Liver (tissue), 8 donors: ENCODE measurements at regions not wholly inside any gene's neighbourhood (a gene's known extent, or its start where the extent isn't known, plus 50 kb on each side); places are given as distances from the start of the nearest gene placed in this dataset.

Experiments
- DNase-seq: peaks from one replicate; pipeline ENCODE4 v3.0.0-alpha.2; 2017; ENCODE audit warnings: low spot score
- H3K27ac ChIP-seq, 2 donors: one replicate each; pipeline ENCODE4 v1.7.0; 2013; ENCODE audit warnings: inconsistent platforms in 2 of 2, low read length in 2 of 2, control low read depth in 1 of 2, low read depth in 1 of 2, mild to moderate bottlenecking in 1 of 2
- H3K27me3 ChIP-seq, 4 donors: one replicate each; pipeline versions ENCODE4 v1.6.1 to v1.7.0; 2013; ENCODE audit warnings: low read length in 3 of 4, inconsistent platforms in 1 of 4, mild to moderate bottlenecking in 1 of 4, moderate library complexity in 1 of 4; ENCODE audit not compliant: control insufficient read depth in 4 of 4, insufficient read depth in 4 of 4
- H3K36me3 ChIP-seq, 4 donors: one replicate each; pipeline versions ENCODE4 v1.6.1 to v1.7.0; 2013; ENCODE audit warnings: low read length in 3 of 4, mild to moderate bottlenecking in 3 of 4, low read depth in 1 of 4, moderate library complexity in 1 of 4; ENCODE audit not compliant: control insufficient read depth in 4 of 4, insufficient read depth in 3 of 4
- H3K4me1 ChIP-seq, 4 donors: one replicate each; pipeline versions ENCODE4 v1.6.1 to v1.7.0; 2013; ENCODE audit warnings: low read length in 3 of 4, mild to moderate bottlenecking in 3 of 4, moderate library complexity in 1 of 4; ENCODE audit not compliant: control insufficient read depth in 4 of 4, insufficient read depth in 4 of 4
- H3K4me3 ChIP-seq, 3 donors: one replicate each; pipeline versions ENCODE4 v1.6.1 to v1.7.0; 2013; ENCODE audit warnings: low read length in 3 of 3, control low read depth in 1 of 3, low read depth in 1 of 3, mild to moderate bottlenecking in 1 of 3
- H3K9ac ChIP-seq, 2 donors: one replicate each; pipeline ENCODE4 v1.7.0; 2013; ENCODE audit warnings: low read length in 2 of 2, mild to moderate bottlenecking in 2 of 2, moderate library complexity in 2 of 2, control low read depth in 1 of 2, low read depth in 1 of 2
- H3K9me3 ChIP-seq, 4 donors: one replicate each; pipeline versions ENCODE4 v1.6.1 to v1.7.0; 2013; ENCODE audit warnings: low read length in 3 of 4; ENCODE audit not compliant: control insufficient read depth in 4 of 4
- CTCF ChIP-seq: fragments of 150-350 bp; IDR thresholded peaks from 2 replicates; pipeline ENCODE4 v1.5.1; 2017; ENCODE audit warnings: improper control_type of control experiment, low read depth, low read length; ENCODE audit not compliant: missing input control
- EGR1 ChIP-seq, 2 donors: IDR thresholded peaks; 2 replicates each; pipeline ENCODE4 v1.6.1; 2016 to 2018; ENCODE audit warnings: antibody characterized with exemption in 2 of 2, low read depth in 2 of 2
- FOXA1 ChIP-seq: IDR thresholded peaks from 2 replicates; pipeline ENCODE4 v1.6.1; 2016; ENCODE audit warnings: antibody characterized with exemption
- FOXA2 ChIP-seq: IDR thresholded peaks from 2 replicates; pipeline ENCODE4 v1.6.1; 2016; ENCODE audit warnings: antibody characterized with exemption
- GABPA ChIP-seq, 2 donors: IDR thresholded peaks in 1 of 2; conservative IDR thresholded peaks in 1 of 2; 2 replicates each; pipeline ENCODE4 v1.6.1; 2016; ENCODE audit warnings: antibody characterized with exemption in 2 of 2, mild to moderate bottlenecking in 1 of 2, moderate library complexity in 1 of 2
- HNF4A ChIP-seq, 2 donors: conservative IDR thresholded peaks; 2 replicates each; pipeline ENCODE4 v1.6.1; 2016; ENCODE audit warnings: antibody characterized with exemption in 2 of 2, mild to moderate bottlenecking in 2 of 2
- HNF4G ChIP-seq: IDR thresholded peaks from 2 replicates; pipeline ENCODE4 v1.6.1; 2016; ENCODE audit warnings: antibody characterized with exemption
- JUND ChIP-seq, 2 donors: IDR thresholded peaks; 2 replicates each; pipeline ENCODE4 v1.6.1; 2016; ENCODE audit warnings: antibody characterized with exemption in 2 of 2
- MAX ChIP-seq: IDR thresholded peaks from 2 replicates; pipeline ENCODE4 v1.6.1; 2016; ENCODE audit warnings: antibody characterized with exemption
- NR2F2 ChIP-seq: IDR thresholded peaks from 2 replicates; pipeline ENCODE4 v1.6.1; 2016; ENCODE audit warnings: antibody characterized with exemption
- RAD21 ChIP-seq, 2 donors: IDR thresholded peaks; 2 replicates each; pipeline ENCODE4 v1.6.1; 2016; ENCODE audit warnings: antibody characterized with exemption in 2 of 2, mild to moderate bottlenecking in 2 of 2
- RXRA ChIP-seq, 2 donors: IDR thresholded peaks; 2 replicates each; pipeline ENCODE4 v1.6.1; 2017 to 2018; ENCODE audit warnings: antibody characterized with exemption in 2 of 2, mild to moderate bottlenecking in 1 of 2
- SP1 ChIP-seq: IDR thresholded peaks from 2 replicates; pipeline ENCODE4 v1.6.1; 2018; ENCODE audit warnings: antibody characterized with exemption, mild to moderate bottlenecking
- TAF1 ChIP-seq: conservative IDR thresholded peaks from 2 replicates; pipeline ENCODE4 v1.6.1; 2016; ENCODE audit warnings: antibody characterized with exemption, mild to moderate bottlenecking
- YY1 ChIP-seq: IDR thresholded peaks from 2 replicates; pipeline ENCODE4 v1.6.1; 2016; ENCODE audit warnings: antibody characterized with exemption, mild to moderate bottlenecking
- ZBTB33 ChIP-seq: IDR thresholded peaks from 2 replicates; pipeline ENCODE4 v1.6.1; 2016; ENCODE audit warnings: antibody characterized with exemption
- WGBS: extraction: QIAGEN DNeasy Blood & Tissue Kit; methylation state at CpG from one replicate; pipeline ENCODE4 v1.1.7; 2013; 5-methylcytosine and 5-hydroxymethylcytosine counted together
- TF ChIP-seq, protein P1 (sequence below): IDR thresholded peaks from 2 replicates; pipeline ENCODE4 v1.6.1; 2016; ENCODE audit warnings: antibody characterized with exemption, mild to moderate bottlenecking
- TF ChIP-seq, protein P2 (sequence below): IDR thresholded peaks from 2 replicates; pipeline ENCODE4 v1.6.1; 2016; ENCODE audit warnings: antibody characterized with exemption
- donor health status: healthy.
- donor health status: healthy.
- donor health status: healthy.
- donor health status: healthy.
- donor health status: healthy.

DNA sequence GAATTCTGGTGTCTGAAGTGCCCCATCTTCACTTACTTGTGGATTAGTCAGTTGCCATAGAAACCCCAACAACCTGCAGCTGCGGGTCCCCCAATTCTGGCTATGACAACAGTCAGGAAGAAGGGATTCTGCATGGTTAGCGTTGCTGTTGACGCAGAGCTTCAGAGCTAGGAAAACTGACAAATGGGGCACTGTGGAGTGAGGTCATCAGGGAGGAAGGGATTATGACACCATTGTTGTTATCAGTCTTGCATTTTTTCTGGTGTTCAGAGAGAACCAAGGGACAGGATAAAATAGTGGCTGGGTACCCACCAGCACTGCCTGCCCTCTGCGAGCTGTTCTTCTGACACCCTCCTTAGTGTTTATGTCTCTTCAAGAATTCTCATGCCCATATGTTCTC, 367.7 kb upstream of the ARRDC4 start:
- H3K9ac ChIP-seq: no peak overlapping the region
- no peak for DNase-seq
- H3K27me3 ChIP-seq: no peaks in the 10 kb centered on the region
- no peak overlapping the region for H3K4me3 ChIP-seq
- TF ChIP-seq GABPA (IDR thresholded peaks at IDR 0.05 in 1 of 2, conservative IDR thresholded peaks at IDR 0.05 in 1 of 2): no peak
- TF ChIP-seq MAX: no peak
- TF ChIP-seq, protein P1, sequence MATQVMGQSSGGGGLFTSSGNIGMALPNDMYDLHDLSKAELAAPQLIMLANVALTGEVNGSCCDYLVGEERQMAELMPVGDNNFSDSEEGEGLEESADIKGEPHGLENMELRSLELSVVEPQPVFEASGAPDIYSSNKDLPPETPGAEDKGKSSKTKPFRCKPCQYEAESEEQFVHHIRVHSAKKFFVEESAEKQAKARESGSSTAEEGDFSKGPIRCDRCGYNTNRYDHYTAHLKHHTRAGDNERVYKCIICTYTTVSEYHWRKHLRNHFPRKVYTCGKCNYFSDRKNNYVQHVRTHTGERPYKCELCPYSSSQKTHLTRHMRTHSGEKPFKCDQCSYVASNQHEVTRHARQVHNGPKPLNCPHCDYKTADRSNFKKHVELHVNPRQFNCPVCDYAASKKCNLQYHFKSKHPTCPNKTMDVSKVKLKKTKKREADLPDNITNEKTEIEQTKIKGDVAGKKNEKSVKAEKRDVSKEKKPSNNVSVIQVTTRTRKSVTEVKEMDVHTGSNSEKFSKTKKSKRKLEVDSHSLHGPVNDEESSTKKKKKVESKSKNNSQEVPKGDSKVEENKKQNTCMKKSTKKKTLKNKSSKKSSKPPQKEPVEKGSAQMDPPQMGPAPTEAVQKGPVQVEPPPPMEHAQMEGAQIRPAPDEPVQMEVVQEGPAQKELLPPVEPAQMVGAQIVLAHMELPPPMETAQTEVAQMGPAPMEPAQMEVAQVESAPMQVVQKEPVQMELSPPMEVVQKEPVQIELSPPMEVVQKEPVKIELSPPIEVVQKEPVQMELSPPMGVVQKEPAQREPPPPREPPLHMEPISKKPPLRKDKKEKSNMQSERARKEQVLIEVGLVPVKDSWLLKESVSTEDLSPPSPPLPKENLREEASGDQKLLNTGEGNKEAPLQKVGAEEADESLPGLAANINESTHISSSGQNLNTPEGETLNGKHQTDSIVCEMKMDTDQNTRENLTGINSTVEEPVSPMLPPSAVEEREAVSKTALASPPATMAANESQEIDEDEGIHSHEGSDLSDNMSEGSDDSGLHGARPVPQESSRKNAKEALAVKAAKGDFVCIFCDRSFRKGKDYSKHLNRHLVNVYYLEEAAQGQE: no peak
- no peak for TF ChIP-seq HNF4A (conservative IDR thresholded peaks at IDR 0.05)
- H3K27ac ChIP-seq: no peak overlapping the region
- no peaks in the 10 kb centered on the region for H3K36me3 ChIP-seq
- H3K9me3 ChIP-seq: no peaks in the 10 kb centered on the region
- WGBS: 82% methylated on average over 4 of the region's 4 CpGs
- no peaks in the 10 kb centered on the region for H3K4me1 ChIP-seq

DNA sequence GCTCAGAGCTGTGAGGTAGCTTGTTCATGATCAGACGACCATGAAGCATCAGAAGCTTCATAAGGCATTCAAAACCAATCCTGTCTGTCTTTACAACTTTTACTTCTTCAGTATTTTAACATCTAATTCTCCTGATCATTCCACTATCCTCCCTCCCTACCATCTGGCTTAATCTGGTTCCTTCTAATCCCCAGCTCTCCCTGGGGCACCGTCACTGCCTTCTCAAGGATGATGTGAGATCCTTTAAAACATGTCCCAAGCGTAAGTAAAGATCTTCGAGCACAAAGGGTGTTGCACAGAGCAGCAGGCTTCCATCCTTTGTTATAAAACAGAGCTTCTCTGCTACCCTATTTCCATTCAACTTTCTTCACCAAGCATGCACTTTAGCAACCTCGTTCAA, 362.7 kb upstream of the ARRDC4 start:
- Histone ChIP-seq H3K27ac (no peak overlapping the region), H3K4me1 (no peaks in the 10 kb centered on the region), H3K4me3 (no peak overlapping the region), H3K27me3 (no peaks in the 10 kb centered on the region), H3K9ac (no peak overlapping the region), H3K9me3 (no peaks in the 10 kb centered on the region), H3K36me3 (no peaks in the 10 kb centered on the region)
- no peak for DNase-seq
- TF ChIP-seq MAX: no peak
- no peak for TF ChIP-seq NR2F2
- no peak for TF ChIP-seq EGR1 (IDR thresholded peaks at IDR 0.05; ENCODE audit: low read depth in 2 of 2)
- no peak for TF ChIP-seq GABPA (IDR thresholded peaks at IDR 0.05 in 1 of 2, conservative IDR thresholded peaks at IDR 0.05 in 1 of 2)
- no peak for TF ChIP-seq FOXA2
- TF ChIP-seq, protein P1: no peak
- no peak for TF ChIP-seq YY1
- no peak for TF ChIP-seq RXRA (IDR thresholded peaks at IDR 0.05)
- no peak for TF ChIP-seq CTCF
- no peak for TF ChIP-seq TAF1
- TF ChIP-seq HNF4A (conservative IDR thresholded peaks at IDR 0.05): no peak
- TF ChIP-seq, protein P2, sequence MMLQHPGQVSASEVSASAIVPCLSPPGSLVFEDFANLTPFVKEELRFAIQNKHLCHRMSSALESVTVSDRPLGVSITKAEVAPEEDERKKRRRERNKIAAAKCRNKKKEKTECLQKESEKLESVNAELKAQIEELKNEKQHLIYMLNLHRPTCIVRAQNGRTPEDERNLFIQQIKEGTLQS: no peak
- TF ChIP-seq JUND (IDR thresholded peaks at IDR 0.05): no peak
- TF ChIP-seq HNF4G: no peak
- no peak for TF ChIP-seq ZBTB33
- no peak for TF ChIP-seq RAD21 (IDR thresholded peaks at IDR 0.05)
- no peak for TF ChIP-seq FOXA1
- TF ChIP-seq SP1: no peak
- WGBS: 77% methylated on average over 5 of the region's 5 CpGs
